CD4-positive, alpha-beta T cell treated with Interferon alpha-2 for 1 hour (primary cell): ENCODE measurements at regions not wholly inside any gene's neighbourhood (a gene's known extent, or its start where the extent isn't known, plus 50 kb on each side); places are given as distances from the start of the nearest gene placed in this dataset.

Experiments used
- DNase-seq, 2 donors: peaks; one replicate each; pipeline ENCODE4 v3.0.0-alpha.2; 2020 to 2022

DNA sequence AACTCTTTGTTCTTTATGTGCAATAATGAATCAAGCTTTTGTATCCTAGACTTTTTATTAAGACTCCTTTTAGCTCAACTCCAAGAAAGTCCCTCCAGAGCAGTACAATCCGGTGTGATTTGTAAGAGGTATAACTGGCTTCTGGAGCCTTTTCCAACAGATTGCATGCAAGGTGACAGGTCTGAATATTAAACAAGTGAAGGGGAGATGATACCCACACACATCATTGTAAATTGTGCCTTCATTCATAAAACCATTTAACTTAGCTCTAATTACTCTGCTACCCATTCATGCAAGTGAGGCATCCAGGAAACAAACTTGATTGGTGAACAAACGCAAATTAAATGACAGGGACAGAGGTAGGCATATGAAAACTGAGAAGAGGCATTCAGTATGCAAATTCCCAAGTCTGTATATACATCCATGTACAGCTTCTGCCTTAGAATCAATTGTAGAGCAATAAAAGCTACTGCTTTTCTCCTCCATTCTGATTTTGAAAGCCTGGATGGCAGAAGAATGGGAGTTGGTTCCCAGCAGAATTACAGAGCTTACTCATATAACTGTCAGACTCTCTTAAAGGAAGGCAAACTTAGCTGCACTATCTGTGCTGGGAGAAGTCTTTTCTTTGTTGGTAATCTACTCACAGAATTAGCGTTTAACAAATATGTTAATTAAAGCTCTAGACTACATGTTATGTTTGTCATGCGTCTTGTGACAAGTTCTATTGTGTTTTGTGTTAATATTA is 261.0 kb upstream of the CDH6 start:
- no peak for DNase-seq

DNA sequence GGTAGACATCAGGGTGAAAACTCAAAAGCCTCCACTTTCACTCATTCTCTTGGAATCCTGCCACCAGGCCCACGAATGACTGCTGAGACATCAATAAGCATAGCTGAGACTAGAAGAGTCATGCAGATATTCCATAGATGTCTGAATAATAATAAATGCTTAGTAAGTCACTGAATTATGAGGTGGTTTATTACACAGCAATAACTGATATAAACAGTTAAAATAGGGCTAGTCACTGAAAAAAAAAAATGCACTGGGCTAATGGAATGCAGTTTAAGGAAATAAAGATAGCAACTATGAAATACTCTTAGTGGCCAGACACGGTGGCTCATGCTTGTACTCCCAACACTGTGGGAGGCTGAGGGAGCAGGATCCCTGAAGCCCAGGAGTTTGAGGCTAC is 262.8 kb upstream of the CDH6 start:
- DNase-seq, result no peak

- no peak for DNase-seq
These were observed 264.5 kb upstream of the CDH6 start for GRCh38 chr5:30928956-30929355.

DNA sequence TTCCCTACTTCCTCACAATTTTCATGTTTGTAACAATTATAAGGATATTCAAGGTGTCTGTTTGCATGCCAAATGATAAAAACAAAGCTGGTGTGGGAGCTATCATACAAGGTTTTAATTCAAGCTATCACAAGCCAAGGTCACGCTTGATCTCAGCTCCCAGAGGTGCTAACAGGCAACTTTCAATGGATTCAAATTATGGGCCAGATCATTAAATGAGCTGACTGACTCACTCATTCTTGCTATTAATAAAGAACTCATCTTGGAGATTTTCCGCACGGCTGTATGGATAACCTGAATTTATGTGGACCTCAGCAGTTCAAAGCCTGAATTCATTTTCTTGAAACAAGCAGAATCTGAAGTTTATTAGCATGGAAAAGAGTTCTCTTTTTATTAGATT is 267.3 kb upstream of the CDH6 start:
- no peak for DNase-seq

DNA sequence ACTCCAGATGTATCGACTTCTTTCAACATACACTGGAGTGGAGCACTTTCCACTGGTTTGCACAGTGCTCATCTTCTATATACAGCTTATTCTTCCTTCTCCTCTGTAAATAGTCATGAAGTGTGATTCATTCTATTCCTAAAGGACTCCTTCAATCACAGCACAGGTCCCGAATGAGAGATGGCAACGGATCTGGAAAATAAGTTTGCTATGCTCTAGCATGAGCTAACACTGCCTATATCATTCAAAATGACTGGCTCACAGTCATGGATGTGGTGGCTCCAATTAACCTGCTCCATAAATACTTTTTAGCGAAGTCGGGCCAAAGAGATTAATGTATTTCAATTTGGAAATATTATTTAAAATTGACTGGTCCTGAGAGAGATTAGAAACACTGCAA is 272.1 kb upstream of the CDH6 start:
- DNase-seq, result no peak

DNA sequence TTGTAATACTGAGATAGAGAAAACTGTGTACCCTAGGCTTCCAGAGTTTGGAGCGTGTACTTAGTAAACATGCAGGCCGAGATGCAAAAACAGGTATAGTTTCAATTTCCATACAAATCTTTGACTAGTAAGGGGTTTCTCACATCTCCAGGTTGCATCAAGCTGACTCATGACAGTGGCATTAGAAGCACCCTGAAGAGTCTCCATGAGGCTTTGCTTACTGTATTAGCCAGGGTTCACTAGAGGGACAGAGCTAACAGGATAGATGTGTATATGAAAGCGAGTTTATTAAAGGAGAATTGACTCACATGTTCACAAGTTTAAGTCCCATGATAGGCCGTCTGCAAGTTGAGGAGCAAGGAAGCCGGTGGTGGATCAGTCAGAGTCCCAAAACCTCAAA is 275.3 kb upstream of the CDH6 start:
- DNase-seq, result no peak

GRCh38 chr5:30908356-30908755 is 285.1 kb upstream of the CDH6 start:
- DNase-seq, result no peak

DNA sequence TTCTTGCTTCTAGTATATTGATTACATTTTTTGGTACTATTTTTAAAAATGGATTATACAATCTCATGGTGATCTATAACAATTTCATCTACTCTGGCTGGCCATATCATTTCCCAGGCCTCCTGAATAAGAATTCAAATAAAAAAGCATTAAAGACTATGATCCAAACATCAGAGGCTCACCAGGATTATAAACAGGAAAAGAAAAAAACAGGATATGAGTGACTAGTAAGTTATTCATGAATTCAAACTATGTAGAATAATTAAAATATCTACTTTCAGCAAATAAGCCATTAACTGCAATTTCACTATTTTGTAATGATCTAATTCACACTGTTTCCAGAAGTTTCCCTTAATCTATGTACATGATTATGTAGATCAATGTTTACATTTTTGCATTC is 293.1 kb upstream of the CDH6 start:
- no peak for DNase-seq

- no peak for DNase-seq
These were observed 298.7 kb upstream of the CDH6 start for GRCh38 chr5:30894811-30895210.

DNA sequence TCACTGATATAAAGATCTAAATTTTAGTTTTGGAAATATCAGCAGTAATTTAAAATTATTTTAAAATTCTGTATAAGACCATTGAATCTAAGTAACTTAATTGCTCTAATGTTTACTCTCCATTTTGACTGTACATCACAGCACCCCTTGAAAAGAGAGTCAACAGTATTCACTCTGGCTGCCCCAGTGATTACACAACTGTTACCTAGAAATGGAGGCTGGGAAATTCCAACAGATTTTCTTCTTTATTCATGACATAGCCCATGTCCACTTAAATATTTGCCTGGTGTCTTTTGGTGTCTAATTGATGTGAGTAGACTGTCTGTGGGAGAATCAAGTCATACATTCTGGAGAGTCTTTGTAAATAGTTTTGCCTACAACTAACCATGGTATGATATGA is 301.8 kb upstream of the CDH6 start:
- no peak for DNase-seq

- no peak for DNase-seq
These were observed 303.1 kb upstream of the CDH6 start for GRCh38 chr5:30890377-30890776.

DNA sequence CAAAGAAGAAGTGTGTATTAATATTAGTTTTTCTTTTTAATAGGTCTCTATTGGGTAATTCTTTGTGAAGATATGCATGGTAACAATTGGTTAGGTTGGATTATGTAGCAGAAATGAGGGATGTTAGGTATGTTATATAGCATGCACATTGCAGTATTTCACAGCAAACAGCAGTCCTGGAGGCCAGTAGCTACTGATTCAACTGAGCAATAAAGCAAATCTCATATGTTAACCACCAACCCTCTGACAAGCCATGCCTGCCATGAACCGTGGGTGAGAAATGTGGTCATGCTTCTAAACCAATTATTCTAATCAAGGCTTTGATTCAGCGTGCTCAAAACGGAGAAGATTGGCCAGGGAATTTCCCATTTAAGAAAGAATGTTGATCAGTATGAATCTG is 313.0 kb upstream of the CDH6 start:
- no peak for DNase-seq

DNA sequence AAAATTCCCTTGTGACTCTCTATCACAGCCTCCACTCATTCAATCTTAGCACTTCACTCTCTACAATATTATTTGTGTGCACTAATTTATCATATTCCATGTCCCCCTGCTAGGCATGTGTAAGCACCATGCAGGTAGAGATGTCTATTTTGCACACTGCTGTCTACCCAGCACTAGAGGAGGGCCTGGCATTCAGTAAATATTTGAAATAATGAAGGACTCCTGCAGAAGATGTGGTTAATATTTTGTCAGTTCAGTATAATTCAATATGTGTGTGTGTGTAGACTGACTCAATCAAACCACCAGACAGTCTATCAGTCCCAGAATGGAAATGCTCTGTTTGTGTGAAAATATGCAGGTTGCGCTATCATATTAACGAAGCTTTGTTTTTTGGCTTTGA is 313.6 kb upstream of the CDH6 start:
- DNase-seq, result no peak

- DNase-seq, result no peak
These were observed 314.7 kb upstream of the CDH6 start for GRCh38 chr5:30878746-30879145.

- DNase-seq, result no peak
These were observed 315.2 kb upstream of the CDH6 start for GRCh38 chr5:30878296-30878695.

DNA sequence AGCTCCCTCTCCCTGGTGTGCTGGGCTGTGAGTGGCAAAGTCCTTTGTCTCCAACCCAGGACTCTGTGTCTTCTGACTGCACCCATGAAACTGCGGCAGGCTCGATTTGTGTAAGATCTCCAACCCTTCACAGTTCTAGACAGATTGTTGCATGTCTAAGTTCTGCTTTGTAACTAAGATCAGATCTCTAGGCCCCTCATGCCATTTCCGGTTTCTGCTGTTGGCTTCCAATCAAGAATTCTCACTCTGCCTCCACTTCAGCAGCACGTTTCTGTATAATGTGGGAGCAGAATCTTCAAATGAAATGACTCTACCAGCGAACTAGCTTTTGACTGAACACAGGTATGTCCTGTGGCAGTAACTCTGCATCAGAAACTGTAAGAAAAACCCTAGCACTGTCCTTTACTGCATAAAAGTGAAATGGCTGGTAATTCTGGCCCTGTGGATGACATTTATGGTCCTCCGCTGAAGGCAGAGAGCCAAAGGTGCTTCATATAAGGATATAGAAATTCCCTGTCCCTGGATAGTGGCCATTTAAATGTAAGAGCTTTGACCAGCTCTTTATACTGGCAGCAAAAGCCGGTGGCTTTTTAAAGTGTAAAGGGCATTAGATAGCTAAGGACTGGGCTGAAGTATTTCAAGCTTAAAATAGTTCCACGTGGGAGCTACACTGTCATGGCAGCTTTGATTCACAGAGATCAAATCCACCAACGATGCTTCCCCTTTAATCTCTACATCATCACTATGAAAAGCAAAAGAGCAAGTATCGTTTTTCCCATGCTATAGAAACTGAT is 319.0 kb upstream of the CDH6 start:
- no peak for DNase-seq

DNA sequence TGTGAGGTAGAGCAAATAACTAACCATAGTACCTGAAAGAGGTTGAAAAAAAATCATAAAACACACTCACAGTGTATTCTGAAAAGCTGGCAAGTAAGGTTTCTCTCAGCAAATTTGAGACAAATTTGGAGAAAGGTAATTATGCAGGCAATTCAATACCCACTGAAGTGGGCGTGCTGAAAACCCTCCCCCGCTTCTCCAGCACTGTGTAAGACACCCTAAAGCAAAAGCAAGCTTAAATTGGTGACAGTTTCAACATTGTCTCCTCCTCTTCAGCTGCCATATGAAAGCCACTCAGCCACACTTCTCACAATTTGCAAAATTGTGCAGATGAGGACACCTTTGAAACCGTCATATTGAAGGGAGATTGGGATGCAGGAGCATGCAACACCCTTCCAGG is 322.3 kb upstream of the CDH6 start:
- no peak for DNase-seq

DNA sequence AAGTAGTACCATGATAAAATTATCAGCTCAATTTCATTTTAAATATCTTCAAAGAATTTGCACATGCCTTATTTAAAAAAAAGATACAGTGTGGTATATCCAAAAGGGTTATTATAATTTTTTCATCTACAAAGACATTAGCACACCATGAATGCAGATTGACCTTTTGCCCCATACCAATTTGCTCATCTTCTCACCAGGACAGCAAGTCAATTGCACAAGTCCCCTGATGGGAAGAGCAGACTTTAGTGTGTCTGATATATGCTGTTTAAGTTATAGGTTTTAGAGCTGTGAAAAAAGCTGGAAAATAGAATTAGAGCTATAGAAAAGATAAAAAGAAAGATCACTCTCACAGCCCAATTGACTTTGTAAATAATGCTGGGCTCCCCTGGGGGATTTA is 325.8 kb upstream of the CDH6 start:
- no peak for DNase-seq

DNA sequence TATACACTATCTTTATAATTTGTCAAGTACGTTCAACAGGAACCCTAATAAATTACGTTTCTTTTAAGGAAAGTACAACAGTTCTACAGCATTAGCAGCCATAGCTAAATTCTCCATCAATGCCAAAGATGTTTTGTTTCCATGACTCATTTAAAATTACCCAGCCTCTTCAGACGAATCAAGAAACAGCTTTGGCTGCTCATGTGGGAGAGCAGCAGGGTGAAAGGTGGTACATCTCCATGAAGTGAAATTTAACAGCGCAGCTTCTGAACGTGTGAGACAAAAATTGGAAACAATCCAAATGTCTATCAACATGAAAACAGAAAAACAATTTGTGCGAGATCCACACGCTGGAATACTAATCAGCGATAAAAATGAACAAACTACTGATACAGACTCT is 327.3 kb upstream of the CDH6 start:
- no peak for DNase-seq

GRCh38 chr5:30856242-30856641 is 337.2 kb upstream of the CDH6 start:
- no peak for DNase-seq

DNA sequence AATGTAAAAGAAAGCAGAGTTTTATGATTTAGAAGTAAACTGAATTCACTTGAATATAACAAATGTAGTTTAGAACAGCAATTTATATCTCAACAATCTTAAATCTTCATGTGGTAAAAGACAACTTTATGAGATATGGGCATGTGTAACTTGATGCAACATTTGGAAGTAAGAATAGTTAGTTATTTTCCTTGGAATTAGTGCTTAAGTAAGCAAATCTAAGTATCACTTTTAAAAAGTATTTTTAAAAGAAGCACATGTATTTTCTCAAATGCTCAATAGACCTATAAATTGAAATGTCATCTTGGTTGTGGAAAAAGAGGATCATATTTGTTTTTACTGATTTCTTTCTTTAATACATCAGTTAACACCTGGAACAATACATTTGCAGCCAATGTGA is 340.3 kb upstream of the CDH6 start:
- no peak for DNase-seq

- DNase-seq, result no peak
These were observed 342.6 kb upstream of the CDH6 start for GRCh38 chr5:30850866-30851265.

DNA sequence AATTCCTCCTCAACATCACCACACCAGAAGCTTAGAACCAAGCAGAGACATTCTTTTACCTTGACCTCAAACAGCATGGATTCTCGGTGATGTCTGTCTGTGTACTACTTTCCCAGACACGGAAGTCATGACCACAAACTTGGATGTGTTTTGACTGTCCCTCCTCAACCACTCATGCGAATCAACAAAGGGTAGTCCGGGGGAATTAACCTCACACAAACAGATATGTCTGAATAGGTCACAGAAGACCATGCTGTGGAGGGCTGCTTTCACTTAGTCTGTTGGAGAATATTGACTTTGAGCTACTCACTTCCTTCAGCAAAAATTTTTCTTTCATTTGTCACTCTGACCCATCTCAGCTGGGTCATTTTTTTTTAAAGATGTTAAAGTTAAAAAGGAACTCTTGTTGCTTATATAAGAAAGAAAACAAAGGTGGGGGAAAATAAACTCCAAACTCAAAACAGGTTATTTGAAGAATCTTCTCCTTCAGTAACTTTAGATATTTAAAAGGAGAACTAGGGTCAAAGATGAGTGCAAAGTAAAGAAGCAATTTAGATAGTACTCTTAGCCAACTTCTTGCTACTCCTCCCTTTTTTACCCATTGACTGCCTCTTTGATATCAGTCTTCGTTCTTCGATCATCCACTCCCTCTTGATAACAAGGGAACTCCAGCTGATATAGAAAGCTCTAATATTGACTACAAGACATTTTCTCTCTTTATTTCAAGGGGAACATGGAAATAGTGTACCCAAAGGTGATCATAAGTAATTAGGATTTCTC is 343.4 kb upstream of the CDH6 start:
- no peak for DNase-seq

DNA sequence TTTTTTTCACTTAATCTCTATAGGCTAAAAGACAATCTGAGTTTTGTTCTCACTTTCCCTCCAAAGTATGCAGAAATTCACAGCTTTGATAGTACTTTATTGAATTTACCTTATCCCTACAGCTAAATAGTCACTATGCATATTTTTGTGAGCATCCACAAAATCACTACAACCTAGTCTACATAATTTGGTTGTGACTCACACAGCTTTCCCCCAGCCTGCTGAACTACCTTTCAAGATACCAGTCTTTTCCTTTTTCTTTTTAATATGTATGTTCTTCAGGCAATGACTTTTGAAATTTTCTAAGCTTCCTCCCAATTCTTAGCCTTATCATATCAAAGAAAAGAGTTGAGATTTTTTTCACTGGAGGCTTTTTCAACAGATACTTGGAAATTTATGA is 347.3 kb upstream of the CDH6 start:
- no peak for DNase-seq
